ENCODE measurements at regions not wholly inside any gene's neighbourhood (a gene's known extent, or its start where the extent isn't known, plus 50 kb on each side); places are given as distances from the start of the nearest gene placed in this dataset.
"Not testable (repeated sequence)": the region's sequence is repeated elsewhere in the genome, so short reads cannot be mapped to it uniquely, and the experiment has no call there.

GRCh38 chr1:60891765-60892164, 190.6 kb upstream of the NFIA start:
- no peak for DNase-seq (ENCODE audit: extremely low spot score)
- H3K4me1 ChIP-seq (ENCODE audit: insufficient read depth) = no peaks in the 10 kb centered on the region
- H3K36me3 ChIP-seq (ENCODE audit: insufficient read depth) = no peaks in the 10 kb centered on the region
- H3K4me3 ChIP-seq (ENCODE audit: low read depth, low read length) = no peak overlapping the region
- H3K27ac ChIP-seq (ENCODE audit: low read depth) = no peak overlapping the region
- 93% methylated on average over 3 of the region's 3 CpGs for WGBS

GRCh38 chr1:60891281-60891680, 191.1 kb upstream of the NFIA start:
- Histone ChIP-seq H3K4me1 (ENCODE audit: insufficient read depth) (no peaks in the 10 kb centered on the region), H3K4me3 (ENCODE audit: low read depth, low read length) (no peak overlapping the region), H3K36me3 (ENCODE audit: insufficient read depth) (no peaks in the 10 kb centered on the region), H3K27ac (ENCODE audit: low read depth) (no peak overlapping the region)
- 82% methylated on average over 6 of the region's 6 CpGs for WGBS
- no peak for DNase-seq (ENCODE audit: extremely low spot score)

- Histone ChIP-seq H3K27ac (ENCODE audit: low read depth) (no peak overlapping the region), H3K4me1 (ENCODE audit: insufficient read depth) (no peaks in the 10 kb centered on the region), H3K36me3 (ENCODE audit: insufficient read depth) (no peaks in the 10 kb centered on the region), H3K4me3 (ENCODE audit: low read depth, low read length) (no peak overlapping the region)
- DNase-seq (ENCODE audit: extremely low spot score) = no peak
These were observed 191.7 kb upstream of the NFIA start for GRCh38 chr1:60890664-60891063.

GRCh38 chr1:60889709-60890108, 192.7 kb upstream of the NFIA start:
- 99% methylated on average over 2 of the region's 2 CpGs for WGBS
- Histone ChIP-seq H3K4me1 (ENCODE audit: insufficient read depth) (no peaks in the 10 kb centered on the region), H3K27ac (ENCODE audit: low read depth) (no peak overlapping the region), H3K4me3 (ENCODE audit: low read depth, low read length) (no peak overlapping the region), H3K36me3 (ENCODE audit: insufficient read depth) (no peaks in the 10 kb centered on the region)
- DNase-seq (ENCODE audit: extremely low spot score) = no peak

GRCh38 chr1:60888126-60888525, 194.2 kb upstream of the NFIA start:
- WGBS = 90% methylated on average over 3 of the region's 3 CpGs
- Histone ChIP-seq H3K27ac (ENCODE audit: low read depth) (no peak overlapping the region), H3K36me3 (ENCODE audit: insufficient read depth) (no peaks in the 10 kb centered on the region), H3K4me1 (ENCODE audit: insufficient read depth) (no peaks in the 10 kb centered on the region), H3K4me3 (ENCODE audit: low read depth, low read length) (no peak overlapping the region)
- DNase-seq (ENCODE audit: extremely low spot score) = no peak

DNA sequence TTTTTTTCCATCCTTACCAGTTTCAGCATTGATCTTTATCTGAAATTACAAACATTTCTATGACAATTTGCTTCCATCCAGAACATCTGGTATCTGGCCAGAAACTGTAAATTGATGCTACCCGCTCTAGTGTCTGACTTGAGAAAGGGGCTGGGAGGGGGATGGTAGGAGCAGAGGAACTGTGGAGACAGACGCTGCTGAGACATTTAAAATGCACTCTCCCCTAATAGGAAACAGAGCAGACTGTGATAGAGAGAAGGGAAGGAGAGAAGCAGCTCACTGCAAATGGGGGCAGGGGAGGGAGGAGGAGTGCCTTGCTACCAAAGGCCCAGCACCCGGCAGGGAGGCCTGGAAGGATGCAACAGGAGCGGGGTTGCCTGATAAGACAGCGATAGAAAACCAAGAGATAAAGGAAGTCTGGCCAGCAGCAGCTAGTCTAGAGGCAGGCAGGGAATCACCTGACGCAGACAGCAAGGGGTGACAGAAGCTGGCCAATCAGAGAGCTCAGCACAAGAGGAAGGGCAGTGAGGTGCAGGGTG, 195.5 kb upstream of the NFIA start:
- Histone ChIP-seq H3K4me1 (ENCODE audit: insufficient read depth) (no peaks in the 10 kb centered on the region), H3K4me3 (ENCODE audit: low read depth, low read length) (no peak overlapping the region), H3K36me3 (ENCODE audit: insufficient read depth) (no peaks in the 10 kb centered on the region), H3K27ac (ENCODE audit: low read depth) (no peak overlapping the region)
- WGBS = 49% methylated on average over 6 of the region's 6 CpGs
- DNase-seq (ENCODE audit: extremely low spot score) = peak; percentile 20

GRCh38 chr1:60886090-60886489, 196.3 kb upstream of the NFIA start:
- no peaks in the 10 kb centered on the region for H3K4me1 ChIP-seq (ENCODE audit: insufficient read depth)

GRCh38 chr1:60880202-60880601, 202.2 kb upstream of the NFIA start:
- H3K27ac ChIP-seq (ENCODE audit: low read depth) = no peak overlapping the region
- 99% methylated on average over 2 of the region's 2 CpGs for WGBS
- no peak overlapping the region for H3K4me3 ChIP-seq (ENCODE audit: low read depth, low read length)
- no peak for DNase-seq (ENCODE audit: extremely low spot score)
- H3K4me1 ChIP-seq (ENCODE audit: insufficient read depth) = no peaks in the 10 kb centered on the region
- H3K36me3 ChIP-seq (ENCODE audit: insufficient read depth) = no peaks in the 10 kb centered on the region

More at GRCh38 chr1:60886090-60886489, 196.3 kb upstream of the NFIA start:
- WGBS = 93% methylated on average over 1 of the region's 1 CpG
- H3K4me3 ChIP-seq (ENCODE audit: low read depth, low read length) = no peak overlapping the region
- no peak for DNase-seq (ENCODE audit: extremely low spot score)
- no peak overlapping the region for H3K27ac ChIP-seq (ENCODE audit: low read depth)
- H3K36me3 ChIP-seq (ENCODE audit: insufficient read depth) = no peaks in the 10 kb centered on the region

- 89% methylated on average over 1 of the region's 1 CpG for WGBS
- Histone ChIP-seq H3K4me3 (ENCODE audit: low read depth, low read length) (no peak overlapping the region), H3K36me3 (ENCODE audit: insufficient read depth) (no peaks in the 10 kb centered on the region), H3K27ac (ENCODE audit: low read depth) (no peak overlapping the region), H3K4me1 (ENCODE audit: insufficient read depth) (no peaks in the 10 kb centered on the region)
- no peak for DNase-seq (ENCODE audit: extremely low spot score)
These were observed 204.0 kb upstream of the NFIA start for GRCh38 chr1:60878323-60878722.

- Histone ChIP-seq H3K4me3 (ENCODE audit: low read depth, low read length) (no peak overlapping the region), H3K27ac (ENCODE audit: low read depth) (no peak overlapping the region), H3K4me1 (ENCODE audit: insufficient read depth) (no peaks in the 10 kb centered on the region), H3K36me3 (ENCODE audit: insufficient read depth) (no peaks in the 10 kb centered on the region)
- DNase-seq (ENCODE audit: extremely low spot score) = no peak
- WGBS = 91% methylated on average over 6 of the region's 6 CpGs
These were observed 205.0 kb upstream of the NFIA start for GRCh38 chr1:60877376-60877775.

GRCh38 chr1:60876952-60877351, 205.4 kb upstream of the NFIA start:
- DNase-seq (ENCODE audit: extremely low spot score) = no peak
- Histone ChIP-seq H3K36me3 (ENCODE audit: insufficient read depth) (no peaks in the 10 kb centered on the region), H3K27ac (ENCODE audit: low read depth) (no peak overlapping the region), H3K4me3 (ENCODE audit: low read depth, low read length) (no peak overlapping the region), H3K4me1 (ENCODE audit: insufficient read depth) (no peaks in the 10 kb centered on the region)
- 76% methylated on average over 1 of the region's 1 CpG for WGBS

GRCh38 chr1:60875138-60875537, 207.2 kb upstream of the NFIA start:
- 88% methylated on average over 1 of the region's 1 CpG for WGBS

GRCh38 chr1:60874718-60875117, 207.6 kb upstream of the NFIA start:
- Histone ChIP-seq H3K36me3 (ENCODE audit: insufficient read depth) (no peaks in the 10 kb centered on the region), H3K4me3 (ENCODE audit: low read depth, low read length) (no peak overlapping the region), H3K4me1 (ENCODE audit: insufficient read depth) (no peaks in the 10 kb centered on the region), H3K27ac (ENCODE audit: low read depth) (no peak overlapping the region)
- DNase-seq (ENCODE audit: extremely low spot score) = no peak
- 86% methylated on average over 4 of the region's 4 CpGs for WGBS

More at GRCh38 chr1:60875138-60875537, 207.2 kb upstream of the NFIA start:
- H3K27ac ChIP-seq (ENCODE audit: low read depth) = no peak overlapping the region
- no peaks in the 10 kb centered on the region for H3K36me3 ChIP-seq (ENCODE audit: insufficient read depth)
- H3K4me1 ChIP-seq (ENCODE audit: insufficient read depth) = no peaks in the 10 kb centered on the region
- DNase-seq (ENCODE audit: extremely low spot score) = no peak
- H3K4me3 ChIP-seq (ENCODE audit: low read depth, low read length) = no peak overlapping the region

GRCh38 chr1:60873396-60873795, 209.0 kb upstream of the NFIA start:
- H3K36me3 ChIP-seq (ENCODE audit: insufficient read depth); DNase-seq (ENCODE audit: extremely low spot score); H3K27ac ChIP-seq (ENCODE audit: low read depth); H3K4me3 ChIP-seq (ENCODE audit: low read depth, low read length); H3K4me1 ChIP-seq (ENCODE audit: insufficient read depth): not testable (repeated sequence)
- WGBS = 96% methylated on average over 18 of the region's 18 CpGs

DNA sequence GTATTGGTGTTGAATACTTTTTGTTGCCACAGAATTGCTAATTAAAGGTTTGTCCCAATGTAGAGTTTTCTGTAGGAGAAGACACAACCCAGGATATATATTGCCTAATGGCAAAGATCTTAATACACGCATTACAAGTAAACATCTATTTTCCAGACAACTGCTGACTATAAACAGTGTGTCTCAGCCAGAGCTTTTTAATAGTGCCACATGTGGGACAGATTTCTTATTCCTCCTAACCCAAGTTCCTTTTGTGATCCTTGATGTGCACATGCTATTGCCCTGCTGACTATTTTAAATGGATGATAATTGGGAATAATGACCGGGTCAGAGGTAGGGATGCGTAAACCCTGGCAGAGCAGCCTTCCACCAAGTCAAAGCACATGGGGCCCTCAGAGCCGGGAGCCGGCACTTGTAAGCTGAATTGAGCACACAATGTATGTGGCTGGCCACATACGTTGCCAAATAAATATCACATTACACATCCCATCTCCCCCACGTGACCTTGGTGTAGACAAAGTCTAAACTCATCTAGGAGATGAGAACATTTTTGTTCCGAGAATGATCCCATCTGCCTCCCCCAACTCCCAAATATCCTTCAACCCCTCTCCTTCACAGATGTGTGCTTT, 209.8 kb upstream of the NFIA start:
- DNase-seq (ENCODE audit: extremely low spot score) = no peak
- Histone ChIP-seq H3K4me1 (ENCODE audit: insufficient read depth) (no peaks in the 10 kb centered on the region), H3K27ac (ENCODE audit: low read depth) (no peak overlapping the region), H3K36me3 (ENCODE audit: insufficient read depth) (no peaks in the 10 kb centered on the region), H3K4me3 (ENCODE audit: low read depth, low read length) (no peak overlapping the region)
- 64% methylated on average over 8 of the region's 8 CpGs for WGBS
